ENCODE measurements at regions not wholly inside any gene's neighbourhood (a gene's known extent, or its start where the extent isn't known, plus 50 kb on each side); places are given as distances from the start of the nearest gene placed in this dataset.

GRCh38 chr2:192315543-192315942 is 120.8 kb upstream of the TMEFF2 start:
- no peaks in the 10 kb centered on the region for H3K36me3 Mint-ChIP-seq
- no peak for DNase-seq
- no peak overlapping the region for H3K4me3 Mint-ChIP-seq
- no peaks in the 10 kb centered on the region for H3K9me3 Mint-ChIP-seq
- no peaks in the 10 kb centered on the region for H3K4me1 Mint-ChIP-seq
- H3K27ac Mint-ChIP-seq = no peak overlapping the region
- no peaks in the 10 kb centered on the region for H3K27me3 Mint-ChIP-seq

- no peak for DNase-seq
- Mint-ChIP-seq H3K27me3 (no peaks in the 10 kb centered on the region), H3K36me3 (no peaks in the 10 kb centered on the region), H3K27ac (no peak overlapping the region), H3K4me3 (no peak overlapping the region), H3K9me3 (no peaks in the 10 kb centered on the region), H3K4me1 (no peaks in the 10 kb centered on the region)
These were observed 120.2 kb upstream of the TMEFF2 start for GRCh38 chr2:192314800-192315481.

GRCh38 chr2:192313773-192314172 is 119.0 kb upstream of the TMEFF2 start:
- Mint-ChIP-seq H3K4me1 (no peaks in the 10 kb centered on the region), H3K36me3 (no peaks in the 10 kb centered on the region), H3K27ac (no peak overlapping the region), H3K9me3 (no peaks in the 10 kb centered on the region), H3K27me3 (no peaks in the 10 kb centered on the region), H3K4me3 (no peak overlapping the region)
- no peak for DNase-seq

GRCh38 chr2:192311701-192312460 is 117.1 kb upstream of the TMEFF2 start:
- Mint-ChIP-seq H3K27me3 (peaks cover 3% of the 10 kb centered on the region), H3K4me3 (no peak overlapping the region), H3K36me3 (no peaks in the 10 kb centered on the region), H3K9me3 (no peaks in the 10 kb centered on the region), H3K4me1 (no peaks in the 10 kb centered on the region), H3K27ac (no peak overlapping the region)
- DNase-seq = no peak

GRCh38 chr2:192307530-192307929 is 112.8 kb upstream of the TMEFF2 start:
- DNase-seq = no peak
- H3K27me3 Mint-ChIP-seq = peaks cover 7% of the 10 kb centered on the region
- H3K4me1 Mint-ChIP-seq = no peaks in the 10 kb centered on the region
- no peaks in the 10 kb centered on the region for H3K36me3 Mint-ChIP-seq
- no peaks in the 10 kb centered on the region for H3K9me3 Mint-ChIP-seq
- no peak overlapping the region for H3K27ac Mint-ChIP-seq
- no peak overlapping the region for H3K4me3 Mint-ChIP-seq

GRCh38 chr2:192298664-192299063 is 103.9 kb upstream of the TMEFF2 start:
- Mint-ChIP-seq H3K4me3 (no peak overlapping the region), H3K9me3 (no peaks in the 10 kb centered on the region), H3K27me3 (peaks cover 8% of the 10 kb centered on the region), H3K27ac (no peak overlapping the region), H3K36me3 (no peaks in the 10 kb centered on the region), H3K4me1 (no peaks in the 10 kb centered on the region)
- DNase-seq = no peak

- no peaks in the 10 kb centered on the region for H3K9me3 Mint-ChIP-seq
- no peaks in the 10 kb centered on the region for H3K36me3 Mint-ChIP-seq
- DNase-seq = no peak
- no peaks in the 10 kb centered on the region for H3K4me1 Mint-ChIP-seq
- H3K4me3 Mint-ChIP-seq = no peak overlapping the region
- H3K27ac Mint-ChIP-seq = no peak overlapping the region
- peaks cover 8% of the 10 kb centered on the region for H3K27me3 Mint-ChIP-seq
These were observed 97.7 kb upstream of the TMEFF2 start for GRCh38 chr2:192292478-192292877.

GRCh38 chr2:192288295-192288694 is 93.6 kb upstream of the TMEFF2 start:
- Mint-ChIP-seq H3K9me3 (no peaks in the 10 kb centered on the region), H3K4me1 (no peaks in the 10 kb centered on the region), H3K4me3 (no peak overlapping the region), H3K27me3 (no peaks in the 10 kb centered on the region), H3K36me3 (no peaks in the 10 kb centered on the region), H3K27ac (no peak overlapping the region)
- DNase-seq = no peak

- Mint-ChIP-seq H3K4me3 (no peak overlapping the region), H3K4me1 (no peaks in the 10 kb centered on the region), H3K27me3 (peaks cover 4% of the 10 kb centered on the region), H3K9me3 (no peaks in the 10 kb centered on the region), H3K36me3 (no peaks in the 10 kb centered on the region), H3K27ac (no peak overlapping the region)
- DNase-seq = no peak
These were observed 91.5 kb upstream of the TMEFF2 start for GRCh38 chr2:192286093-192286701.

- DNase-seq = no peak
- Mint-ChIP-seq H3K4me1 (peaks cover 2% of the 10 kb centered on the region), H3K27ac (no peak overlapping the region), H3K27me3 (peaks cover 4% of the 10 kb centered on the region), H3K36me3 (no peaks in the 10 kb centered on the region), H3K9me3 (no peaks in the 10 kb centered on the region), H3K4me3 (no peak overlapping the region)
These were observed 88.7 kb upstream of the TMEFF2 start for GRCh38 chr2:192283450-192283849.

GRCh38 chr2:192278701-192279100 is 84.0 kb upstream of the TMEFF2 start:
- Mint-ChIP-seq H3K36me3 (no peaks in the 10 kb centered on the region), H3K4me3 (no peak overlapping the region), H3K9me3 (peaks cover 5% of the 10 kb centered on the region), H3K4me1 (peaks cover 2% of the 10 kb centered on the region), H3K27me3 (peaks cover 4% of the 10 kb centered on the region), H3K27ac (no peak overlapping the region)
- DNase-seq = no peak

- no peak for DNase-seq
- Mint-ChIP-seq H3K27me3 (peaks cover 4% of the 10 kb centered on the region), H3K27ac (no peak overlapping the region), H3K4me1 (peaks cover 2% of the 10 kb centered on the region), H3K36me3 (no peaks in the 10 kb centered on the region), H3K9me3 (peaks cover 5% of the 10 kb centered on the region), H3K4me3 (no peak overlapping the region)
These were observed 82.9 kb upstream of the TMEFF2 start for GRCh38 chr2:192277494-192278109.

- Mint-ChIP-seq H3K27me3 (no peaks in the 10 kb centered on the region), H3K27ac (no peak overlapping the region), H3K9me3 (peaks cover 5% of the 10 kb centered on the region), H3K4me1 (peaks cover 2% of the 10 kb centered on the region), H3K36me3 (no peaks in the 10 kb centered on the region), H3K4me3 (no peak overlapping the region)
- no peak for DNase-seq
These were observed 80.9 kb upstream of the TMEFF2 start for GRCh38 chr2:192275632-192276031.

GRCh38 chr2:192267484-192267883 is 72.8 kb upstream of the TMEFF2 start:
- Mint-ChIP-seq H3K4me3 (no peak overlapping the region), H3K27ac (no peak overlapping the region), H3K4me1 (no peaks in the 10 kb centered on the region), H3K36me3 (no peaks in the 10 kb centered on the region), H3K27me3 (no peaks in the 10 kb centered on the region), H3K9me3 (no peaks in the 10 kb centered on the region)
- DNase-seq = no peak

GRCh38 chr2:192265751-192266150 is 71.0 kb upstream of the TMEFF2 start:
- Mint-ChIP-seq H3K27ac (no peak overlapping the region), H3K36me3 (no peaks in the 10 kb centered on the region), H3K27me3 (no peaks in the 10 kb centered on the region), H3K4me1 (no peaks in the 10 kb centered on the region), H3K4me3 (no peak overlapping the region), H3K9me3 (no peaks in the 10 kb centered on the region)
- no peak for DNase-seq
